T-helper 17 cell (primary cell): ENCODE measurements at regions not wholly inside any gene's neighbourhood (a gene's known extent, or its start where the extent isn't known, plus 50 kb on each side); places are given as distances from the start of the nearest gene placed in this dataset.
"Not testable (repeated sequence)": the region's sequence is repeated elsewhere in the genome, so short reads cannot be mapped to it uniquely, and the experiment has no call there.

Experiments used
- ATAC-seq: fragments of 150-1000 bp; cut with Tn5 transposase; 2 replicates; pipeline ENCODE4 v1.10.0; 2021; ENCODE audit warnings: mild to moderate bottlenecking, moderate library complexity
- DNase-seq, 3 donors: peaks; one replicate each; pipeline versions ENCODE4 v3.0.0 to v3.0.0-alpha.2; 2020 to 2021
- H3K9me3 ChIP-seq: one replicate; pipeline ENCODE4 v1.7.0; 2013; ENCODE audit warnings: low read length, mild to moderate bottlenecking; ENCODE audit not compliant: control insufficient read depth, poor library complexity, severe bottlenecking
- H3K27ac Mint-ChIP-seq: one replicate; pipeline ENCODE4 v1.8.0; 2022; ENCODE audit warnings: mild to moderate bottlenecking, moderate library complexity, mixed read lengths
- H3K27me3 Mint-ChIP-seq: one replicate; pipeline ENCODE4 v1.8.0; 2022; ENCODE audit warnings: mixed read lengths
- H3K36me3 Mint-ChIP-seq: one replicate; pipeline ENCODE4 v1.8.0; 2022; ENCODE audit warnings: low read depth, mixed read lengths
- H3K4me1 Mint-ChIP-seq: one replicate; pipeline ENCODE4 v1.8.0; 2022; ENCODE audit warnings: mild to moderate bottlenecking, mixed read lengths
- H3K4me3 Mint-ChIP-seq: one replicate; pipeline ENCODE4 v1.8.0; 2022; ENCODE audit warnings: mild to moderate bottlenecking, moderate library complexity, mixed read lengths

GRCh38 chr18:76710646-76711520 is 111.5 kb upstream of the ZNF236 start:
- no peak for DNase-seq
- no peaks in the 10 kb centered on the region for H3K27me3 Mint-ChIP-seq
- ATAC-seq, result no peak

GRCh38 chr18:76709659-76710645 is 112.4 kb upstream of the ZNF236 start:
- Mint-ChIP-seq H3K36me3 (no peaks in the 10 kb centered on the region), H3K4me1 (peaks cover 6% of the 10 kb centered on the region), H3K27me3 (peaks cover 6% of the 10 kb centered on the region), H3K27ac (no peak overlapping the region), H3K4me3 (no peak overlapping the region)
- no peaks in the 10 kb centered on the region for H3K9me3 ChIP-seq
- ATAC-seq (peak; percentile 86), DNase-seq (peak; percentile 31 to 45 (median 37))

More at GRCh38 chr18:76710646-76711520, 111.5 kb upstream of the ZNF236 start:
- no peak overlapping the region for H3K27ac Mint-ChIP-seq
- peaks cover 4% of the 10 kb centered on the region for H3K4me1 Mint-ChIP-seq
- H3K9me3 ChIP-seq, result no peaks in the 10 kb centered on the region
- no peak overlapping the region for H3K4me3 Mint-ChIP-seq
- no peaks in the 10 kb centered on the region for H3K36me3 Mint-ChIP-seq

- ATAC-seq, result no peak
- Mint-ChIP-seq H3K27me3 (peaks cover 8% of the 10 kb centered on the region), H3K27ac (no peak overlapping the region), H3K4me1 (peaks cover 6% of the 10 kb centered on the region), H3K4me3 (no peak overlapping the region), H3K36me3 (no peaks in the 10 kb centered on the region)
- H3K9me3 ChIP-seq, result no peaks in the 10 kb centered on the region
- DNase-seq, result no peak
These were observed 113.5 kb upstream of the ZNF236 start for GRCh38 chr18:76708722-76709353.

GRCh38 chr18:76708071-76708721 is 114.2 kb upstream of the ZNF236 start:
- Mint-ChIP-seq H3K4me3 (no peak overlapping the region), H3K27ac (no peak overlapping the region)

GRCh38 chr18:76707534-76707933 is 114.8 kb upstream of the ZNF236 start:
- Mint-ChIP-seq H3K36me3 (no peaks in the 10 kb centered on the region), H3K27me3 (peaks cover 13% of the 10 kb centered on the region), H3K4me1 (peaks cover 6% of the 10 kb centered on the region), H3K27ac (no peak overlapping the region), H3K4me3 (no peak overlapping the region)
- no peak for DNase-seq
- H3K9me3 ChIP-seq, result no peaks in the 10 kb centered on the region
- no peak for ATAC-seq

More at GRCh38 chr18:76708071-76708721, 114.2 kb upstream of the ZNF236 start:
- no peaks in the 10 kb centered on the region for H3K36me3 Mint-ChIP-seq
- peaks cover 10% of the 10 kb centered on the region for H3K27me3 Mint-ChIP-seq
- H3K9me3 ChIP-seq, result no peaks in the 10 kb centered on the region
- H3K4me1 Mint-ChIP-seq, result peaks cover 6% of the 10 kb centered on the region
- DNase-seq (no peak), ATAC-seq (no peak)

- not testable (repeated sequence) for ATAC-seq, H3K4me3 Mint-ChIP-seq, H3K36me3 Mint-ChIP-seq, DNase-seq, H3K27ac Mint-ChIP-seq, H3K9me3 ChIP-seq, H3K4me1 Mint-ChIP-seq
- H3K27me3 Mint-ChIP-seq, result peaks cover 23% of the 10 kb centered on the region
These were observed 117.8 kb upstream of the ZNF236 start for GRCh38 chr18:76704589-76704988.

GRCh38 chr18:76699923-76700322 is 122.4 kb upstream of the ZNF236 start:
- ATAC-seq (no peak), DNase-seq (no peak)
- Mint-ChIP-seq H3K4me3 (no peak overlapping the region), H3K27me3 (peaks cover 55% of the 10 kb centered on the region), H3K36me3 (peaks cover 2% of the 10 kb centered on the region), H3K4me1 (no peaks in the 10 kb centered on the region), H3K27ac (no peak overlapping the region)
- no peaks in the 10 kb centered on the region for H3K9me3 ChIP-seq

GRCh38 chr18:76697441-76697901 is 124.9 kb upstream of the ZNF236 start:
- Mint-ChIP-seq H3K36me3 (peaks cover 2% of the 10 kb centered on the region), H3K4me1 (no peaks in the 10 kb centered on the region), H3K27ac (no peak overlapping the region), H3K27me3 (peaks cover 65% of the 10 kb centered on the region), H3K4me3 (no peak overlapping the region)
- H3K9me3 ChIP-seq, result no peaks in the 10 kb centered on the region
- ATAC-seq, result no peak
- no peak for DNase-seq

- Mint-ChIP-seq H3K27ac (no peak overlapping the region), H3K4me1 (peaks cover 8% of the 10 kb centered on the region), H3K27me3 (peaks cover 70% of the 10 kb centered on the region), H3K36me3 (no peaks in the 10 kb centered on the region), H3K4me3 (no peak overlapping the region)
- no peaks in the 10 kb centered on the region for H3K9me3 ChIP-seq
- ATAC-seq, result no peak
- DNase-seq, result no peak
These were observed 130.6 kb upstream of the ZNF236 start for GRCh38 chr18:76691800-76692199.

- DNase-seq (no peak), ATAC-seq (no peak)
- Mint-ChIP-seq H3K4me3 (no peak overlapping the region), H3K27ac (no peak overlapping the region), H3K36me3 (no peaks in the 10 kb centered on the region), H3K27me3 (peaks cover 70% of the 10 kb centered on the region), H3K4me1 (peaks cover 10% of the 10 kb centered on the region)
- no peaks in the 10 kb centered on the region for H3K9me3 ChIP-seq
These were observed 132.6 kb upstream of the ZNF236 start for GRCh38 chr18:76689646-76690264.

- no peak for DNase-seq
- Mint-ChIP-seq H3K27me3 (peaks cover 63% of the 10 kb centered on the region), H3K36me3 (no peaks in the 10 kb centered on the region), H3K27ac (no peak overlapping the region), H3K4me1 (peaks cover 10% of the 10 kb centered on the region), H3K4me3 (no peak overlapping the region)
- H3K9me3 ChIP-seq, result no peaks in the 10 kb centered on the region
- no peak for ATAC-seq
These were observed 133.5 kb upstream of the ZNF236 start for GRCh38 chr18:76688724-76689472.
